ENCODE measurements at regions not wholly inside any gene's neighbourhood (a gene's known extent, or its start where the extent isn't known, plus 50 kb on each side); places are given as distances from the start of the nearest gene placed in this dataset.
"Not testable (repeated sequence)": the region's sequence is repeated elsewhere in the genome, so short reads cannot be mapped to it uniquely, and the experiment has no call there.

GRCh38 chr7:50851451-50851850 lies 68.8 kb upstream of the GRB10 start:
- whole genome bisulfite sequencing, 2 donors = 79% methylated on average over 7 of the region's 7 CpGs
- no peaks in the 10 kb centered on the region for H3K4me1 ChIP-seq
- no peak for TF ChIP-seq CTCF (IDR thresholded peaks at IDR 0.05)
- TF ChIP-seq POLR2A (IDR thresholded peaks at IDR 0.05) = no peak
- H3K9me3 ChIP-seq = no peaks in the 10 kb centered on the region
- H3K36me3 ChIP-seq (ENCODE audit: low read depth, missing control alignments) = no peaks in the 10 kb centered on the region
- H3K27me3 ChIP-seq = no peaks in the 10 kb centered on the region
- DNase-seq = no peak
- H3K4me3 ChIP-seq = no peak overlapping the region
- H3K27ac ChIP-seq = no peak overlapping the region
- intact Hi-C loops (cut with DNase I; ENCODE audit: low total_unique reads) = no loop called here

DNA sequence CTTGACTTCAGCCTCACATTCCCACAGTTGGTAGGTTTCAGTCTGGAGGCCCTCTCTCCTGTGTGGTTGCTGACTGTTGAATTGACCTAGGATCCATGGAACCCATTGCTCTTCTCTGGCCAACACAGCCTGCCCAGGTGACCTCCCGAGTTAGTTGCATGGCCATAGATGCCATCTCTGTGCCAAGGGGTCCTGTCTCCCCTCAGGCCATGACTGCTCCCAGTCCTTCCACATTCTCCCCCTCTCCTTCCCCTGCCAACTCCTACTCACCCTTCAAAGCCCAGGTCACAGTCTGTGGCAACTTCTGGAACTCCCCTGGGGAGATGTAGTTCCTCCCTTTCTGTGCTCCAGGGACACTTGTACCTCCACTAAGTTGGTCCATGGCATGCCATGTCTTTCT lies 67.3 kb upstream of the GRB10 start:
- Histone ChIP-seq H3K4me1 (no peaks in the 10 kb centered on the region), H3K27me3 (no peaks in the 10 kb centered on the region), H3K9me3 (no peaks in the 10 kb centered on the region), H3K27ac (no peak overlapping the region), H3K4me3 (no peak overlapping the region), H3K36me3 (ENCODE audit: low read depth, missing control alignments) (no peaks in the 10 kb centered on the region)
- TF ChIP-seq POLR2A (IDR thresholded peaks at IDR 0.05) = no peak
- no peak for TF ChIP-seq CTCF (IDR thresholded peaks at IDR 0.05)
- intact Hi-C loops (cut with DNase I; ENCODE audit: low total_unique reads) = no loop called here
- no peak for DNase-seq
- 91% methylated on average over 1 of the region's 1 CpG for WGBS, 2 donors

- no peak for TF ChIP-seq CTCF (IDR thresholded peaks at IDR 0.05)
Measured at GRCh38 chr7:50848203-50848602, 65.5 kb upstream of the GRB10 start.

GRCh38 chr7:50844861-50845260 lies 62.2 kb upstream of the GRB10 start:
- 94 to 96% methylated on average over 7 of the region's 7 CpGs for WGBS, 2 donors
- H3K27me3 ChIP-seq; intact Hi-C loops (cut with DNase I; ENCODE audit: low total_unique reads); H3K4me1 ChIP-seq; H3K27ac ChIP-seq; H3K4me3 ChIP-seq; H3K9me3 ChIP-seq; H3K36me3 ChIP-seq (ENCODE audit: low read depth, missing control alignments); DNase-seq: not testable (repeated sequence)

More at GRCh38 chr7:50848203-50848602, 65.5 kb upstream of the GRB10 start:
- Histone ChIP-seq H3K27ac (no peak overlapping the region), H3K4me3 (no peak overlapping the region), H3K27me3 (no peaks in the 10 kb centered on the region), H3K9me3 (no peaks in the 10 kb centered on the region), H3K4me1 (no peaks in the 10 kb centered on the region), H3K36me3 (ENCODE audit: low read depth, missing control alignments) (no peaks in the 10 kb centered on the region)
- intact Hi-C loops (cut with DNase I; ENCODE audit: low total_unique reads) = no loop called here
- no peak for DNase-seq
- 58 to 61% methylated on average over 2 of the region's 2 CpGs for WGBS, 2 donors

GRCh38 chr7:50842041-50842440 lies 59.3 kb upstream of the GRB10 start:
- intact Hi-C loops (cut with DNase I; ENCODE audit: low total_unique reads) = no loop called here
- no peaks in the 10 kb centered on the region for H3K36me3 ChIP-seq (ENCODE audit: low read depth, missing control alignments)
- H3K4me3 ChIP-seq = no peak overlapping the region
- no peak for DNase-seq
- no peak overlapping the region for H3K27ac ChIP-seq
- H3K9me3 ChIP-seq = no peaks in the 10 kb centered on the region
- H3K27me3 ChIP-seq = no peaks in the 10 kb centered on the region
- WGBS, 2 donors = 78 to 88% methylated on average over 6 of the region's 6 CpGs
- TF ChIP-seq POLR2A (IDR thresholded peaks at IDR 0.05) (no peak), CTCF (IDR thresholded peaks at IDR 0.05) (no peak)
- no peaks in the 10 kb centered on the region for H3K4me1 ChIP-seq
